ENCODE measurements at regions not wholly inside any gene's neighbourhood (a gene's known extent, or its start where the extent isn't known, plus 50 kb on each side); places are given as distances from the start of the nearest gene placed in this dataset.
"Not testable (repeated sequence)": the region's sequence is repeated elsewhere in the genome, so short reads cannot be mapped to it uniquely, and the experiment has no call there.

- peak in 1 of 56 donors; percentile 12 for DNase-seq
These were observed 656.9 kb upstream of the CPEB2 start for GRCh38 chr4:14345356-14345775.

GRCh38 chr4:14347526-14347925 is 654.8 kb upstream of the CPEB2 start:
- peak in 5 of 56 donors; percentile 1 to 25 (median 9) for DNase-seq

GRCh38 chr4:14348506-14348905 is 653.8 kb upstream of the CPEB2 start:
- no peak for DNase-seq

- DNase-seq, result not testable (repeated sequence)
These were observed 643.6 kb upstream of the CPEB2 start for GRCh38 chr4:14358544-14359160.

- no peak for DNase-seq
These were observed 642.3 kb upstream of the CPEB2 start for GRCh38 chr4:14359991-14360390.

GRCh38 chr4:14361084-14361483 is 641.2 kb upstream of the CPEB2 start:
- no peak for DNase-seq

GRCh38 chr4:14362385-14362784 is 639.9 kb upstream of the CPEB2 start:
- DNase-seq, result no peak

GRCh38 chr4:14364953-14365536 is 637.2 kb upstream of the CPEB2 start:
- no peak for DNase-seq

- DNase-seq, result peak in 3 of 56 donors; percentile 9 to 16 (median 12)
These were observed 633.9 kb upstream of the CPEB2 start for GRCh38 chr4:14368391-14368790.

- no peak for DNase-seq
These were observed 631.1 kb upstream of the CPEB2 start for GRCh38 chr4:14371131-14371530.

- DNase-seq, result no peak
These were observed 626.5 kb upstream of the CPEB2 start for GRCh38 chr4:14375816-14376215.

- no peak for DNase-seq
These were observed 623.1 kb upstream of the CPEB2 start for GRCh38 chr4:14379183-14379582.

GRCh38 chr4:14383652-14384051 is 618.6 kb upstream of the CPEB2 start:
- no peak for DNase-seq

GRCh38 chr4:14384824-14385223 is 617.5 kb upstream of the CPEB2 start:
- DNase-seq, result no peak

- DNase-seq, result no peak
These were observed 616.1 kb upstream of the CPEB2 start for GRCh38 chr4:14386196-14386595.

GRCh38 chr4:14387647-14388046 is 614.6 kb upstream of the CPEB2 start:
- no peak for DNase-seq

- no peak for DNase-seq
These were observed 609.9 kb upstream of the CPEB2 start for GRCh38 chr4:14392378-14392777.

GRCh38 chr4:14396183-14396582 is 606.1 kb upstream of the CPEB2 start:
- DNase-seq, result no peak

GRCh38 chr4:14399848-14400247 is 602.4 kb upstream of the CPEB2 start:
- DNase-seq, result no peak

GRCh38 chr4:14400307-14400706 is 602.0 kb upstream of the CPEB2 start:
- DNase-seq, result no peak

GRCh38 chr4:14403132-14403531 is 599.1 kb upstream of the CPEB2 start:
- DNase-seq, result no peak

GRCh38 chr4:14404730-14405129 is 597.6 kb upstream of the CPEB2 start:
- peak in 22 of 56 donors; percentile 0 to 38 (median 2) for DNase-seq

GRCh38 chr4:14410516-14410915 is 591.8 kb upstream of the CPEB2 start:
- no peak for DNase-seq

GRCh38 chr4:14415146-14415545 is 587.1 kb upstream of the CPEB2 start:
- no peak for DNase-seq
